MCF 10A (cell line): ENCODE measurements at regions not wholly inside any gene's neighbourhood (a gene's known extent, or its start where the extent isn't known, plus 50 kb on each side); places are given as distances from the start of the nearest gene placed in this dataset.
"Not testable (repeated sequence)": the region's sequence is repeated elsewhere in the genome, so short reads cannot be mapped to it uniquely, and the experiment has no call there.

Source experiments
- BruUV-seq: library from RNA; stranded (reverse); fragments of 400-500 nt; replicated peaks from 2 replicates; lab custom pipeline; 2021; lab: Mats Ljungman, UMichigan
- CTCF ChIA-PET: fragments of 300-600 bp; sonication (Branson Sonifier 250); formaldehyde crosslinking; extraction: SDS; loops from one replicate; lab custom pipeline; 2021; ENCODE audit warnings: antibody characterized with exemption, inconsistent platforms; lab: Yijun Ruan, JAX
- POLR2A ChIA-PET: fragments of 300-600, 350-650 bp; sonication (Branson Sonifier 250); formaldehyde crosslinking; extraction: SDS; loops from one replicate; lab custom pipeline; 2020; ENCODE audit warnings: antibody characterized with exemption, inconsistent platforms; lab: Yijun Ruan, JAX
- DNase-seq: peaks from one replicate; pipeline ENCODE4 v3.0.0-alpha.2; 2018; ENCODE audit not compliant: unreplicated experiment
- H3K27ac Mint-ChIP-seq: one replicate; pipeline ENCODE4 v1.8.0; 2022; ENCODE audit warnings: mild to moderate bottlenecking, low read depth, mixed read lengths; ENCODE audit not compliant: unreplicated experiment
- H3K27me3 Mint-ChIP-seq: one replicate; pipeline ENCODE4 v1.8.0; 2022; ENCODE audit warnings: mixed read lengths; ENCODE audit not compliant: insufficient read depth, unreplicated experiment
- H3K36me3 Mint-ChIP-seq: one replicate; pipeline ENCODE4 v1.8.0; 2022; ENCODE audit warnings: mild to moderate bottlenecking, moderate library complexity, mixed read lengths; ENCODE audit not compliant: insufficient read depth, unreplicated experiment
- H3K4me1 Mint-ChIP-seq: one replicate; pipeline ENCODE4 v1.8.0; 2022; ENCODE audit warnings: mixed read lengths; ENCODE audit not compliant: insufficient read depth, unreplicated experiment
- H3K4me3 Mint-ChIP-seq: one replicate; pipeline ENCODE4 v1.8.0; 2022; ENCODE audit warnings: mild to moderate bottlenecking, moderate library complexity, mixed read lengths; ENCODE audit not compliant: unreplicated experiment
- H3K9me3 Mint-ChIP-seq: one replicate; pipeline ENCODE4 v1.8.0; 2022; ENCODE audit warnings: mixed read lengths; ENCODE audit not compliant: unreplicated experiment
- CTCF ChIP-seq: fragments of 200-600 bp; IDR thresholded peaks from one replicate; pipeline ENCODE4 v1.8.0; 2022; ENCODE audit warnings: antibody characterized with exemption, mild to moderate bottlenecking; ENCODE audit not compliant: unreplicated experiment
- intact Hi-C: fragments of 100-400 bp; cut with micrococcal nuclease; formaldehyde crosslinking; loops from 2 replicates; pipeline ENCODE4 v1.14.1; 2022

- intact Hi-C loops, H3K27ac Mint-ChIP-seq, DNase-seq, H3K4me1 Mint-ChIP-seq, H3K4me3 Mint-ChIP-seq, BruUV-seq, H3K27me3 Mint-ChIP-seq, POLR2A ChIA-PET, CTCF ChIA-PET, H3K36me3 Mint-ChIP-seq, H3K9me3 Mint-ChIP-seq: not testable (repeated sequence)
Measured at GRCh38 chrX:144197057-144197456, 313.2 kb downstream of the UBE2NL start.

DNA sequence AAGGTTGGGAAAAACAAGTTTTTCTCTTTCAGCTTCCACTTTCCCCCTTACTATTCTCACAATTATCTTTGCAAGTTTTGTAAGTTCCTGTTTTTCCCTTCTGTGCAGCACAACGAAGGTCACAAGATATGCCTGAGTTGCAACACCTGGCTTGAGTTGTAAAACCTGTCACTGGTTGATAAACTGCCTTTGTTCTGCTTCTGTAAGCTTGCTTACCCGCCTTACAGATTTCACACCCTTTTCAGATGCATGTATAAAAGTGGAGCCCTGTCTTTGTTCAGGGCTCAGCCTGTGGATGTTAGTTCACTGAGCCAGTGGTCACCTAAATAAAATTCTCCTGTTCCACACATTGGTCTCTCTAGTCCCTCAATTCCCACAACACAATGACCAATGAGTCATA, 318.9 kb downstream of the UBE2NL start:
- BruUV-seq, H3K4me1 Mint-ChIP-seq, H3K27ac Mint-ChIP-seq, H3K36me3 Mint-ChIP-seq, POLR2A ChIA-PET, H3K9me3 Mint-ChIP-seq, CTCF ChIA-PET, H3K4me3 Mint-ChIP-seq, H3K27me3 Mint-ChIP-seq, DNase-seq, intact Hi-C loops: not testable (repeated sequence)

DNA sequence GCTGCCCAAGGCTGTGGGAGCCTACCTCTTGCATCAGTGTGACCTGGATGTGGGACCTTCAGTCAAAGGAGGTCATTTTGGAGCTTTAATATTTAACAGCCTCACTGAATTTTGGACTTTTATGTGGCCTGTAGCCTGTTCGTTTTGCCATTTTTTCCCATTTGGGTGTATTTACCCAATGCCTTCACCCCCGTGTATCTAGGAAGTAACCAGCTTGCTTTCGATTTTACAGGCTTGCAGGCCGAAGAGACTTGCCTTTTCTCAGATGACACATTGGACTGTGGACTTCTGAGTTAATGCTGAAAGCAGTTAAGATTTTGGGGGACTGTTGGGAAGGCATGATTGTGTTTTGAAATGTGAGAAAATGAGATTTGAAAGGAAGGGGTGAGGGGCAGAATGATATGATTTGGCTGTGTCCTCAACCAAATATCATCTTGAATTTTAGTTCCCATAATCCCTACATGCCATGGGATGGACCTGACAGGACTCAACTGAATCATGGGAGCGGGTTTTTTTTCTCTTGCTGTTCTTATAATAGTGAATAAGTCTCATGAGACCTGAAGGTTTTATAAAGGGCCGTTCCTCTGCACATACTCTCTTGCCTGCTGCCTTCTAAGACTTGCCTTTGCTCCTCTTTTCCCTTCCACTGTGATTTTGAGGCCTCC, 324.6 kb downstream of the UBE2NL start:
- H3K4me1 Mint-ChIP-seq, BruUV-seq, H3K4me3 Mint-ChIP-seq, H3K36me3 Mint-ChIP-seq, H3K27ac Mint-ChIP-seq, POLR2A ChIA-PET, intact Hi-C loops, H3K9me3 Mint-ChIP-seq, CTCF ChIA-PET, DNase-seq, H3K27me3 Mint-ChIP-seq: not testable (repeated sequence)

DNA sequence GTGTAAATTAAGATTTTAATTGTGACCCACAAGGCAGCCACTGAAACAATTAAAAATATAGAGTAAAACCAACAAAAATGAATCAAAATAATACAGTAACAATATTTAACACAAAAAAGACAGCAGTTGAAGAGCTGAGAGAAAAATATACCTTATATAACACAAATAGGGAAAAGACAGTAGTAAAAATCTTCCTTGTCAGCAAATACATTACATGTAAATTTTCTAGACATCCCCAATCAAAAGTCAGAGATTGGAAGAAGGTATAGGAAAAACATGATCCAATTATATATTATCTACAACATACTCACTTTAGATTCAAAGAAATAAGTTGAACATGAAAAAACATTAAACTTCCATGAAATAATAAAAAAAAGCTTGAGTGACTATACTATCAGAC, 330.8 kb downstream of the UBE2NL start:
- no peaks in the 10 kb centered on the region for H3K36me3 Mint-ChIP-seq
- TF ChIP-seq CTCF: no peak
- no peak for DNase-seq
- BruUV-seq: no TSS peak
- POLR2A ChIA-PET: no interaction called here
- H3K9me3 Mint-ChIP-seq: no peaks in the 10 kb centered on the region
- no peaks in the 10 kb centered on the region for H3K27me3 Mint-ChIP-seq
- peaks cover 13% of the 10 kb centered on the region for H3K4me1 Mint-ChIP-seq
- H3K4me3 Mint-ChIP-seq: no peak overlapping the region
- CTCF ChIA-PET: no interaction called here
- intact Hi-C loops: loop anchor here (5.0 kb wide), 1 partner anchor 978 kb away; no protein-coding TSS in a partner anchor
- H3K27ac Mint-ChIP-seq: peak overlapping the region; percentile 39

DNA sequence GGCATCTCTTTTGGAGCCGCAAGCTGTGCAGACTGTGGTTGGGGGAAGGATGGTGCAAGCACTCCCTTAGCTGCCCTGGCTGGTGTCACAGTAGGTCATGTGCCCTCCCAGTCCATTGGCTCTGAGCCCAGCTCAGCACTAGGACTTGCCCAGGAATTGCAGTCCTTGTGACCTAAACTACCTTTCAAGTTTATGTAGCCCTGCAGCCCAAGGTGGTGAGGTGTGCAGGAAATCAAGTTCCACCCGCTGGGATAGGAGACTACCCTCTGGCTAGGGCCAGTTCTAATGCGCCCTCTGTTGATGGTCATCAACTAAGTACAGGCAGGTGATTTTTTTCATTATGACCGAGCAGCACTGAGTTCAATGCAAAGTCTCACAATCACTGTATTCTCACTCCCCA, 335.2 kb downstream of the UBE2NL start:
- BruUV-seq: no TSS peak
- POLR2A ChIA-PET: no interaction called here
- Mint-ChIP-seq H3K27me3 (no peaks in the 10 kb centered on the region), H3K4me3 (no peak overlapping the region), H3K27ac (no peak overlapping the region), H3K36me3 (no peaks in the 10 kb centered on the region), H3K4me1 (peaks cover 15% of the 10 kb centered on the region), H3K9me3 (no peaks in the 10 kb centered on the region)
- TF ChIP-seq CTCF: no peak
- intact Hi-C loops: loop anchor here (5.0 kb wide), 1 partner anchor 973 kb away; no protein-coding TSS in a partner anchor
- DNase-seq: peak; percentile 59
- CTCF ChIA-PET: interaction anchor here (0.6 to 1.5 kb wide), 2 partner anchors 333 to 431 kb away, joined by 3 to 5 read pairs; no protein-coding TSS in a partner anchor

GRCh38 chrX:144231116-144231785, 347.4 kb downstream of the UBE2NL start:
- BruUV-seq: not testable (repeated sequence)

More at GRCh38 chrX:144231116-144231785, 347.4 kb downstream of the UBE2NL start:
- H3K9me3 Mint-ChIP-seq: peaks cover 17% of the 10 kb centered on the region
- H3K27me3 Mint-ChIP-seq, CTCF ChIA-PET, intact Hi-C loops, POLR2A ChIA-PET, H3K4me1 Mint-ChIP-seq, H3K4me3 Mint-ChIP-seq, H3K27ac Mint-ChIP-seq, DNase-seq: not testable (repeated sequence)
- peaks cover 16% of the 10 kb centered on the region for H3K36me3 Mint-ChIP-seq
